HG03469 (cell line): ENCODE measurements at regions not wholly inside any gene's neighbourhood (a gene's known extent, or its start where the extent isn't known, plus 50 kb on each side); places are given as distances from the start of the nearest gene placed in this dataset.
"Not testable (repeated sequence)": the region's sequence is repeated elsewhere in the genome, so short reads cannot be mapped to it uniquely, and the experiment has no call there.

Experiments used
- ATAC-seq: cut with Tn5 transposase; IDR thresholded peaks from one replicate; pipeline ENCODE4 v1.9.1; 2021; ENCODE audit warnings: mild to moderate bottlenecking, moderate library complexity, moderate number of reproducible peaks; ENCODE audit not compliant: unreplicated experiment

- no peak for ATAC-seq
Measured at GRCh38 chr20:48448666-48449600, 378.9 kb downstream of the PREX1 start.

- ATAC-seq: no peak
Measured at GRCh38 chr20:48447456-48447855, 380.3 kb downstream of the PREX1 start.

- no peak for ATAC-seq
Measured at GRCh38 chr20:48445827-48446226, 382.0 kb downstream of the PREX1 start.

GRCh38 chr20:48444249-48444648, 383.6 kb downstream of the PREX1 start:
- no peak for ATAC-seq

- ATAC-seq: no peak
Measured at GRCh38 chr20:48440916-48441315, 386.9 kb downstream of the PREX1 start.

GRCh38 chr20:48440261-48440660, 387.5 kb downstream of the PREX1 start:
- not testable (repeated sequence) for ATAC-seq

- no peak for ATAC-seq
Measured at GRCh38 chr20:48437146-48437545, 390.7 kb downstream of the PREX1 start.

GRCh38 chr20:48436609-48437008, 391.2 kb downstream of the PREX1 start:
- ATAC-seq: not testable (repeated sequence)

- no peak for ATAC-seq
Measured at GRCh38 chr20:48433178-48433577, 394.6 kb downstream of the PREX1 start.

- ATAC-seq: no peak
Measured at GRCh38 chr20:48432494-48432832, 395.3 kb downstream of the PREX1 start.

GRCh38 chr20:48431653-48432493, 395.9 kb downstream of the PREX1 start:
- ATAC-seq: no peak

GRCh38 chr20:48426630-48427029, 401.2 kb downstream of the PREX1 start:
- ATAC-seq: no peak

GRCh38 chr20:48425817-48426612, 401.8 kb downstream of the PREX1 start:
- no peak for ATAC-seq

- ATAC-seq: no peak
Measured at GRCh38 chr20:48425321-48425720, 402.5 kb downstream of the PREX1 start.

- no peak for ATAC-seq
Measured at GRCh38 chr20:48422242-48422960, 405.4 kb downstream of the PREX1 start.

GRCh38 chr20:48421547-48421946, 406.3 kb downstream of the PREX1 start:
- ATAC-seq: no peak

- ATAC-seq: no peak
Measured at GRCh38 chr20:48420176-48420575, 407.6 kb downstream of the PREX1 start.

- no peak for ATAC-seq
Measured at GRCh38 chr20:48419173-48419572, 408.6 kb downstream of the PREX1 start.

GRCh38 chr20:48416002-48416401, 411.8 kb downstream of the PREX1 start:
- no peak for ATAC-seq

- ATAC-seq: no peak
Measured at GRCh38 chr20:48414786-48415185, 413.0 kb downstream of the PREX1 start.
